WTC11 (cell line): ENCODE measurements at regions not wholly inside any gene's neighbourhood (a gene's known extent, or its start where the extent isn't known, plus 50 kb on each side); places are given as distances from the start of the nearest gene placed in this dataset.

Source experiments
- ATAC-seq: fragments of 200-7000 bp; cut with Tn5 transposase; 2 replicates; pipeline ENCODE4 v1.10.0; 2021; ENCODE audit warnings: mild to moderate bottlenecking, moderate library complexity
- CTCF ChIA-PET: fragments of 300-600 bp; sonication (Branson Sonifier 250); formaldehyde crosslinking; loops from one replicate; lab custom pipeline; 2021; ENCODE audit warnings: antibody characterized with exemption; lab: Charles Lee
- POLR2A ChIA-PET: fragments of 350-600 bp; sonication (Branson Sonifier 250); formaldehyde crosslinking; loops from one replicate; lab custom pipeline; 2021; ENCODE audit warnings: antibody characterized with exemption; lab: Charles Lee
- DNase-seq: peaks from one replicate; pipeline ENCODE4 v3.0.0; 2021; ENCODE audit warnings: low spot score
- H3K27ac Mint-ChIP-seq: 2 replicates; pipeline ENCODE4 v1.8.0; 2021; ENCODE audit warnings: mixed read lengths
- H3K27me3 Mint-ChIP-seq: 2 replicates; pipeline ENCODE4 v1.8.0; 2021; ENCODE audit warnings: low read depth, mild to moderate bottlenecking, moderate library complexity, mixed read lengths
- H3K36me3 Mint-ChIP-seq: 2 replicates; pipeline ENCODE4 v1.8.0; 2021; ENCODE audit warnings: mixed read lengths
- H3K4me1 Mint-ChIP-seq: 2 replicates; pipeline ENCODE4 v1.8.0; 2022; ENCODE audit warnings: mixed read lengths
- H3K4me3 Mint-ChIP-seq: 2 replicates; pipeline ENCODE4 v1.8.0; 2021; ENCODE audit warnings: mild to moderate bottlenecking, moderate library complexity, mixed read lengths
- H3K9me3 Mint-ChIP-seq: 2 replicates; pipeline ENCODE4 v1.8.0; 2021; ENCODE audit warnings: mixed read lengths
- ATF1 ChIP-seq: sonication (generic); formaldehyde crosslinking; IDR thresholded peaks from 2 replicates; pipeline ENCODE4 v1.8.1; 2023; ENCODE audit warnings: mild to moderate bottlenecking, moderate library complexity, missing genetic modification reagents
- CBFB ChIP-seq: sonication (generic); formaldehyde crosslinking; IDR thresholded peaks from 2 replicates; pipeline ENCODE4 v1.8.1; 2022; ENCODE audit warnings: mild to moderate bottlenecking, low read depth, missing genetic modification reagents
- CREM ChIP-seq: sonication (generic); formaldehyde crosslinking; IDR thresholded peaks from 2 replicates; pipeline ENCODE4 v1.8.1; 2022; ENCODE audit warnings: mild to moderate bottlenecking, missing genetic modification reagents, moderate library complexity
- ETV6 ChIP-seq: sonication (generic); formaldehyde crosslinking; IDR thresholded peaks from 2 replicates; pipeline ENCODE4 v1.8.1; 2022; ENCODE audit warnings: mild to moderate bottlenecking, missing genetic modification reagents
- FOXK1 ChIP-seq: sonication (generic); formaldehyde crosslinking; IDR thresholded peaks from 2 replicates; pipeline ENCODE4 v1.8.0; 2022; ENCODE audit warnings: mild to moderate bottlenecking, moderate library complexity, missing genetic modification reagents
- GABPB1 ChIP-seq: sonication (generic); formaldehyde crosslinking; IDR thresholded peaks from 2 replicates; pipeline ENCODE4 v1.8.1; 2023; ENCODE audit warnings: mild to moderate bottlenecking, missing genetic modification reagents
- GTF2I ChIP-seq: fragments of 250-450 bp; sonication (Bioruptor Pico); conservative IDR thresholded peaks from 2 replicates; pipeline ENCODE4 v1.4.0; 2021; ENCODE audit warnings: mild to moderate bottlenecking
- IRF2 ChIP-seq: sonication (generic); formaldehyde crosslinking; IDR thresholded peaks from 2 replicates; pipeline ENCODE4 v1.8.0; 2022; ENCODE audit warnings: low read depth, missing genetic modification reagents, borderline replicate concordance
- JUN ChIP-seq: sonication (generic); formaldehyde crosslinking; IDR thresholded peaks from 2 replicates; pipeline ENCODE4 v1.8.0; 2023; ENCODE audit warnings: mild to moderate bottlenecking, missing genetic modification reagents
- KAT7 ChIP-seq: sonication (generic); formaldehyde crosslinking; IDR thresholded peaks from 2 replicates; pipeline ENCODE4 v1.8.1; 2023; ENCODE audit warnings: missing genetic modification reagents, mild to moderate bottlenecking, borderline replicate concordance
- MYBL2 ChIP-seq: sonication (generic); formaldehyde crosslinking; IDR thresholded peaks from 2 replicates; pipeline ENCODE4 v1.8.1; 2023; ENCODE audit warnings: mild to moderate bottlenecking, moderate library complexity, missing genetic modification reagents
- RORB ChIP-seq: fragments of 250-450 bp; sonication (Bioruptor Pico); IDR thresholded peaks from 2 replicates; pipeline ENCODE4 v1.9.0; 2021; ENCODE audit warnings: mild to moderate bottlenecking
- SMAD3 ChIP-seq: sonication (generic); formaldehyde crosslinking; IDR thresholded peaks from 2 replicates; pipeline ENCODE4 v1.8.0; 2022; ENCODE audit warnings: missing genetic modification reagents, mild to moderate bottlenecking, borderline replicate concordance
- SMAD4 ChIP-seq: sonication (generic); formaldehyde crosslinking; IDR thresholded peaks from 2 replicates; pipeline ENCODE4 v1.8.0; 2022; ENCODE audit warnings: mild to moderate bottlenecking, missing genetic modification reagents
- ZNF219 ChIP-seq: sonication (generic); formaldehyde crosslinking; IDR thresholded peaks from 2 replicates; pipeline ENCODE4 v1.8.0; 2023; ENCODE audit warnings: missing genetic modification reagents, mild to moderate bottlenecking, borderline replicate concordance
- ZNF232 ChIP-seq: sonication (generic); formaldehyde crosslinking; IDR thresholded peaks from 2 replicates; pipeline ENCODE4 v1.8.0; 2022; ENCODE audit warnings: mild to moderate bottlenecking, missing genetic modification reagents
- ZNF263 ChIP-seq: sonication (generic); formaldehyde crosslinking; IDR thresholded peaks from 2 replicates; pipeline ENCODE4 v1.8.1; 2022; ENCODE audit warnings: low read depth, mild to moderate bottlenecking, moderate library complexity, missing genetic modification reagents
- TF ChIP-seq, protein P1 (sequence below): sonication (generic); formaldehyde crosslinking; IDR thresholded peaks from 2 replicates; pipeline ENCODE4 v1.8.1; 2022; ENCODE audit warnings: mild to moderate bottlenecking, missing genetic modification reagents, moderate library complexity, borderline replicate concordance
- TF ChIP-seq, protein P2 (sequence below): sonication (generic); formaldehyde crosslinking; IDR thresholded peaks from 2 replicates; pipeline ENCODE4 v1.8.1; 2022; ENCODE audit warnings: mild to moderate bottlenecking, moderate library complexity, missing genetic modification reagents
- TF ChIP-seq, protein P3 (sequence below): fragments of 250-450 bp; sonication (Bioruptor Pico); IDR thresholded peaks from 2 replicates; pipeline ENCODE4 v1.9.0; 2021; ENCODE audit warnings: mild to moderate bottlenecking

DNA sequence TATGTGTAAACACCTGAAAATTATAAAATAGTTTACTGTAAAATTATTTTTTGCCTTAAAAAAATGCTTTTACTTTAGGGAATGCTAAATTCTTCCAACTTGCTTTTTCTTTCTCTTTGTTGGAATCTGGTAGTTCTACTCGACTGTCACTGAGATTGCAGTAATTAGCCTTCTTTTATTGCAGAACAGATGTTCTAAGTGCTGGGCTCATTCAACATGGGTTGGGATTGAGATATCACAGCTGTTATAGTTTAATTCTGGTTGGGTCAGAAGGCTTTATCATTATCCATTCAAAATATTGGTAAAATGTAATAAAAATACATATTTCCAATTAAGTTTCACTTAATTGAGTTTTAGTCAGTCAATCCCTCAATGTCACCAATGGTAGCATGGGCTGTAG is 686.7 kb downstream of the CDH18 start:
- Mint-ChIP-seq H3K9me3 (peaks cover 10% of the 10 kb centered on the region), H3K36me3 (0 out of 2 replicates have a peak, but pooled peaks cover 3% of the 10 kb centered on the region), H3K4me1 (peaks cover 8% of the 10 kb centered on the region), H3K4me3 (no peak overlapping the region), H3K27ac (no peak overlapping the region), H3K27me3 (no peaks in the 10 kb centered on the region)
- ATAC-seq (no peak), DNase-seq (no peak)
- ChIA-PET CTCF (no interaction called here), POLR2A (no interaction called here)
- TF ChIP-seq JUN (CRISPR knock-in tag) = no peak
- TF ChIP-seq ETV6 (CRISPR knock-in tag) = no peak
- TF ChIP-seq, all 79 proteins: peak for 0

DNA sequence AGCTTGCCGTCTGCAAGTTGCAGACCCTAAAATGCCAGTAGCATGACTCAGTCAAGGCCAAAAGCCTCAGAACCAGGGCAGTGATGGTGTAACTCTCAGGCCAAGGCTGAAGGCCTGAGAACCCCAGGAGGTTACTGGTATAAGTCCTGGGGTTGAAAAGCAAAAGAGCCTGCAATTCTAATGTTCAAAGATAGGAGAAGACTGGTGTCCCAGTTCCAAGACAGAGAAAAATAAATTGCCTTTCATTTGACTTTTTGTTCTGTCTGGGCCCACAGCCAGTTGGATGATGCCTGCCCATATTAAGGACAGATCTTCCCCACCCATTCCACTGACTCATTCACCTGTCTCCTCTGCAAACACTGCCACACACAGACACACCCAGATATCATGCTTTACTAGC is 673.2 kb downstream of the CDH18 start:
- DNase-seq = no peak
- ATAC-seq = peak; percentile 75
- POLR2A ChIA-PET = no interaction called here
- Mint-ChIP-seq H3K4me1 (peaks cover 9% of the 10 kb centered on the region), H3K9me3 (peaks cover 26% of the 10 kb centered on the region), H3K36me3 (peaks cover 9% of the 10 kb centered on the region), H3K27me3 (no peaks in the 10 kb centered on the region), H3K4me3 (no peak overlapping the region), H3K27ac (no peak overlapping the region)
- TF ChIP-seq IRF2 = no peak
- no peak for TF ChIP-seq GTF2I (CRISPR knock-in tag)
- TF ChIP-seq ZNF232 (CRISPR knock-in tag) = no peak
- TF ChIP-seq, protein P1, sequence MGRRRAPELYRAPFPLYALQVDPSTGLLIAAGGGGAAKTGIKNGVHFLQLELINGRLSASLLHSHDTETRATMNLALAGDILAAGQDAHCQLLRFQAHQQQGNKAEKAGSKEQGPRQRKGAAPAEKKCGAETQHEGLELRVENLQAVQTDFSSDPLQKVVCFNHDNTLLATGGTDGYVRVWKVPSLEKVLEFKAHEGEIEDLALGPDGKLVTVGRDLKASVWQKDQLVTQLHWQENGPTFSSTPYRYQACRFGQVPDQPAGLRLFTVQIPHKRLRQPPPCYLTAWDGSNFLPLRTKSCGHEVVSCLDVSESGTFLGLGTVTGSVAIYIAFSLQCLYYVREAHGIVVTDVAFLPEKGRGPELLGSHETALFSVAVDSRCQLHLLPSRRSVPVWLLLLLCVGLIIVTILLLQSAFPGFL (CRISPR knock-in tag) = no peak
- no peak for TF ChIP-seq ZNF219 (CRISPR knock-in tag)
- TF ChIP-seq MYBL2 = no peak
- TF ChIP-seq ATF1 (CRISPR knock-in tag) = no peak
- no peak for TF ChIP-seq SMAD3 (CRISPR knock-in tag)
- TF ChIP-seq GABPB1 (CRISPR knock-in tag) = no peak
- TF ChIP-seq ZNF263 (CRISPR knock-in tag) = no peak
- CTCF ChIA-PET = no interaction called here

DNA sequence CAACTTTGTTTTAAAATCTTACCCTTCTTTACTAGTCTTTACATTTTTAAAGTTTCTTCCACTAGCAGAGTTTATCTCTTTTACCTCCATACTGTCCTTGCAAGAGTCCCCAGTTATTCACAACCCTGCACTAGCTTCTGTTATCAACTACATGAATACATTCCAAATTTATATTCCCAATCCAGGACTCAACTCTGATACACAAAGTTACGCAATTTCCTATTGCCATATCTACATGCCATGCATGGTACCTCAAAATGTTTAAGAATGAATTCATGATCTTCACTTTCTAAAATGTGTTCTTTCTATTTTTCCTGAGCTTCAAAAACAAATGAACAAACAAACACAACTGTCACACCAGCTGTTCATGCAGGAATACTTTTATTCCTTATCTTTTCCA is 668.7 kb downstream of the CDH18 start:
- Mint-ChIP-seq H3K36me3 (no peaks in the 10 kb centered on the region), H3K27ac (peak overlapping the region; percentile 12; the same call in 1 of the 2 replicates), H3K4me3 (no peak overlapping the region), H3K4me1 (peaks cover 15% of the 10 kb centered on the region), H3K9me3 (peaks cover 6% of the 10 kb centered on the region), H3K27me3 (no peaks in the 10 kb centered on the region)
- ATAC-seq (no peak), DNase-seq (no peak)
- ChIA-PET CTCF (no interaction called here), POLR2A (no interaction called here)
- TF ChIP-seq, protein P2, sequence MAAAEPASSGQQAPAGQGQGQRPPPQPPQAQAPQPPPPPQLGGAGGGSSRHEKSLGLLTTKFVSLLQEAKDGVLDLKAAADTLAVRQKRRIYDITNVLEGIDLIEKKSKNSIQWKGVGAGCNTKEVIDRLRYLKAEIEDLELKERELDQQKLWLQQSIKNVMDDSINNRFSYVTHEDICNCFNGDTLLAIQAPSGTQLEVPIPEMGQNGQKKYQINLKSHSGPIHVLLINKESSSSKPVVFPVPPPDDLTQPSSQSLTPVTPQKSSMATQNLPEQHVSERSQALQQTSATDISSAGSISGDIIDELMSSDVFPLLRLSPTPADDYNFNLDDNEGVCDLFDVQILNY (CRISPR knock-in tag) = no peak
- TF ChIP-seq CREM (no peak), KAT7 (CRISPR knock-in tag) (no peak), FOXK1 (CRISPR knock-in tag) (no peak), CBFB (CRISPR knock-in tag) (no peak), RORB (CRISPR knock-in tag) (no peak), SMAD4 (no peak), ZNF219 (CRISPR knock-in tag) (no peak)
- TF ChIP-seq, protein P3, sequence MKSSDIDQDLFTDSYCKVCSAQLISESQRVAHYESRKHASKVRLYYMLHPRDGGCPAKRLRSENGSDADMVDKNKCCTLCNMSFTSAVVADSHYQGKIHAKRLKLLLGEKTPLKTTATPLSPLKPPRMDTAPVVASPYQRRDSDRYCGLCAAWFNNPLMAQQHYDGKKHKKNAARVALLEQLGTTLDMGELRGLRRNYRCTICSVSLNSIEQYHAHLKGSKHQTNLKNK (CRISPR knock-in tag) = no peak
